Endodermal cell (in vitro differentiated cells): ENCODE measurements at regions not wholly inside any gene's neighbourhood (a gene's known extent, or its start where the extent isn't known, plus 50 kb on each side); places are given as distances from the start of the nearest gene placed in this dataset.

ENCODE experiments used
- DNase-seq: peaks from one replicate; pipeline ENCODE4 v3.0.0-alpha.2; 2017
- H3K27ac ChIP-seq: 2 replicates; pipeline ENCODE4 v1.5.1; 2013; ENCODE audit warnings: mild to moderate bottlenecking, low read depth, low read length, moderate library complexity
- H3K27me3 ChIP-seq: 2 replicates; pipeline ENCODE4 v1.6.1; 2013; ENCODE audit warnings: mild to moderate bottlenecking, low read length, moderate library complexity; ENCODE audit not compliant: insufficient read depth, control insufficient read depth, poor library complexity, severe bottlenecking
- H3K36me3 ChIP-seq: 2 replicates; pipeline ENCODE4 v1.7.0; 2013; ENCODE audit warnings: mild to moderate bottlenecking, low read length, moderate library complexity; ENCODE audit not compliant: control insufficient read depth, insufficient read depth
- H3K4me1 ChIP-seq: one replicate; pipeline ENCODE4 v1.7.0; 2013; ENCODE audit warnings: low read length; ENCODE audit not compliant: control insufficient read depth, insufficient read depth
- H3K4me3 ChIP-seq: 2 replicates; pipeline ENCODE4 v1.5.1; 2013; ENCODE audit warnings: mild to moderate bottlenecking, low read length, moderate library complexity
- H3K9ac ChIP-seq: 2 replicates; pipeline ENCODE4 v1.6.1; 2013; ENCODE audit warnings: mild to moderate bottlenecking, low read length, moderate library complexity; ENCODE audit not compliant: poor library complexity, severe bottlenecking; ENCODE audit errors: extremely low read depth
- H3K9me3 ChIP-seq: 2 replicates; pipeline ENCODE4 v1.6.1; 2013; ENCODE audit warnings: mild to moderate bottlenecking, low read length, moderate library complexity; ENCODE audit not compliant: control insufficient read depth
- H3K27ac Mint-ChIP-seq: 2 replicates; pipeline ENCODE4 v1.8.0; 2020; ENCODE audit warnings: mixed read lengths
- H3K27me3 Mint-ChIP-seq: 2 replicates; pipeline ENCODE4 v1.8.0; 2021; ENCODE audit warnings: mild to moderate bottlenecking, mixed read lengths; ENCODE audit not compliant: insufficient read depth
- H3K36me3 Mint-ChIP-seq: 2 replicates; pipeline ENCODE4 v1.8.0; 2020; ENCODE audit warnings: low read depth, mixed read lengths
- H3K4me1 Mint-ChIP-seq: 2 replicates; pipeline ENCODE4 v1.8.0; 2020; ENCODE audit warnings: mixed read lengths
- H3K4me3 Mint-ChIP-seq: 2 replicates; pipeline ENCODE4 v1.8.0; 2020; ENCODE audit warnings: mild to moderate bottlenecking, moderate library complexity, mixed read lengths
- H3K9me3 Mint-ChIP-seq: 2 replicates; pipeline ENCODE4 v1.8.0; 2020; ENCODE audit warnings: mild to moderate bottlenecking, mixed read lengths
- CTCF ChIP-seq: fragments of 200-600 bp; sonication (generic); conservative IDR thresholded peaks from 2 replicates; pipeline ENCODE4 v1.5.0; 2021; ENCODE audit warnings: antibody characterized with exemption, mild to moderate bottlenecking
- WGBS, 2 experiments: methylation state at CpG; one replicate each; pipeline versions ENCODE4 v1.1.5 to v1.1.7; 2013; ENCODE audit warnings: missing lambda C conversion rate in 2 of 2, mixed read lengths in 1 of 2; ENCODE audit not compliant: insufficient coverage in 1 of 2, insufficient read length in 1 of 2; 5-methylcytosine and 5-hydroxymethylcytosine counted together

DNA sequence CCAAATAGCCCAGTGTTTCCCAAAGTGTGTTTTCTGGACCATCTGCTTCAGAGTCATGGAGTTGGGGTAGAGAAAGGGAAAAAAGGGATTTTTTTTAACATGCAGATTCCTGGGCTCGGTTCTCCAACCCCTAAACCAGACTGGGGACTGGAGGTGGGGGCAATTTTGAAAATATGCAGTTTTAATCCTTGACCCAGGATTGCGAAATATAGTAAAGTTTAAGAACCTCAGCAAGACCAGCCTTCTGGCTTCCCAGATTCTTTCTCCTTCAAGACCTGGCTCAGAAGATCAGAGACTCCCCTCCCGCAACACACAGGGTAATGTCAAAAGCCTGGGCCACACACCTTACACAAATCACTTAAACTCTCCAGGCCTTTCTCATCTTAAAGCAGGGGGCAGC is 150.1 kb downstream of the PAH start:
- Histone ChIP-seq H3K4me1 (peaks cover 5% of the 10 kb centered on the region), H3K36me3 (no peaks in the 10 kb centered on the region), H3K27me3 (no peaks in the 10 kb centered on the region), H3K4me3 (no peak overlapping the region), H3K27ac (no peak overlapping the region), H3K9me3 (no peaks in the 10 kb centered on the region), H3K9ac (no peak overlapping the region)
- no peak for TF ChIP-seq CTCF
- peaks cover 9% of the 10 kb centered on the region for H3K4me1 Mint-ChIP-seq
- 86% methylated on average over 3 of the region's 3 CpGs; no CpG with 5 or more reads in 1 of the 2 experiments for WGBS, 2 experiments
- H3K9me3 Mint-ChIP-seq = no peaks in the 10 kb centered on the region
- no peaks in the 10 kb centered on the region for H3K36me3 Mint-ChIP-seq
- no peak overlapping the region for H3K4me3 Mint-ChIP-seq
- no peak for DNase-seq
- H3K27me3 Mint-ChIP-seq = no peaks in the 10 kb centered on the region
- no peak overlapping the region for H3K27ac Mint-ChIP-seq

- no peaks in the 10 kb centered on the region for H3K36me3 ChIP-seq
- H3K4me3 ChIP-seq = no peak overlapping the region
- no peak for DNase-seq
- Mint-ChIP-seq H3K4me1 (peaks cover 9% of the 10 kb centered on the region), H3K4me3 (no peak overlapping the region), H3K27me3 (no peaks in the 10 kb centered on the region), H3K36me3 (no peaks in the 10 kb centered on the region), H3K27ac (no peak overlapping the region), H3K9me3 (no peaks in the 10 kb centered on the region)
- no peak overlapping the region for H3K27ac ChIP-seq
- no peaks in the 10 kb centered on the region for H3K27me3 ChIP-seq
- no peak for TF ChIP-seq CTCF
- 85 to 91% methylated on average over 5 to 7 of the region's 7 CpGs for WGBS, 2 experiments
- H3K9me3 ChIP-seq = no peaks in the 10 kb centered on the region
- no peak overlapping the region for H3K9ac ChIP-seq
- H3K4me1 ChIP-seq = peaks cover 5% of the 10 kb centered on the region
Observed at GRCh38 chr12:102765736-102766135, 151.3 kb downstream of the PAH start.

DNA sequence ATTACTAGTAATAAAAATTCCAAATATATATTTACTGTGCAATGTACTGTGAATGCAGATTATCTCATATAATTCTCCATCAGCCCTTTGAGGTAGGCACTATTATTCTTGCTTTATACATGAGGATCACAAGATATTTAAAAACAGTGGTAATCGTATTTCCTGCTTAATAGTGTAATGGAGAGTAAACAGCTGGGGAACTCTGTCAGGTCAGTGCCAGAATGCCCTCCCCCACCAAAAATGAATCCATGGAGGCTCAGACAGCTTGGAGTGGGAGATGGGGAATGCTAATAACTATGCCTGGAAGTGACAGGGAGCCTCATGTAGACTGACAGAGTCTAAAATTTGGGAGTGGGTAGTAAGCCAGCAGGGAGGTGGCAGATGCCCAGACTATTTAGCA is 153.6 kb downstream of the PAH start:
- H3K9me3 ChIP-seq = no peaks in the 10 kb centered on the region
- Mint-ChIP-seq H3K27me3 (no peaks in the 10 kb centered on the region), H3K36me3 (no peaks in the 10 kb centered on the region), H3K9me3 (no peaks in the 10 kb centered on the region), H3K4me3 (no peak overlapping the region), H3K27ac (no peak overlapping the region), H3K4me1 (peaks cover 9% of the 10 kb centered on the region)
- no peak overlapping the region for H3K9ac ChIP-seq
- H3K27ac ChIP-seq = no peak overlapping the region
- H3K27me3 ChIP-seq = no peaks in the 10 kb centered on the region
- no peak for TF ChIP-seq CTCF
- DNase-seq = no peak
- no peak overlapping the region for H3K4me3 ChIP-seq
- H3K36me3 ChIP-seq = no peaks in the 10 kb centered on the region
- 100% methylated on average over 1 of the region's 1 CpG; no CpG with 5 or more reads in 1 of the 2 experiments for whole genome bisulfite sequencing, 2 experiments
- H3K4me1 ChIP-seq = peaks cover 5% of the 10 kb centered on the region
